HepG2 (cell line): ENCODE measurements at regions not wholly inside any gene's neighbourhood (a gene's known extent, or its start where the extent isn't known, plus 50 kb on each side); places are given as distances from the start of the nearest gene placed in this dataset.
A peak's percentile ranks its signal among the peaks of the same experiment; 100 is the strongest.

Source experiments
- ATF6 ChIP-seq: sonication (generic); formaldehyde crosslinking; conservative IDR thresholded peaks from 2 replicates; pipeline ENCODE4 v1.4.0; 2020; ENCODE audit warnings: missing genetic modification reagents
- CSRNP1 ChIP-seq: sonication (generic); formaldehyde crosslinking; IDR thresholded peaks from 2 replicates; pipeline ENCODE4 v1.8.1; 2023; ENCODE audit warnings: mild to moderate bottlenecking, missing genetic modification reagents
- HDAC2 ChIP-seq: sonication (generic); formaldehyde crosslinking; IDR thresholded peaks from 2 replicates; pipeline ENCODE4 v1.4.0; 2020; ENCODE audit warnings: missing genetic modification reagents
- HIVEP1 ChIP-seq: sonication (generic); formaldehyde crosslinking; IDR thresholded peaks from 2 replicates; pipeline ENCODE4 v1.4.0; 2020; ENCODE audit warnings: mild to moderate bottlenecking, missing genetic modification reagents
- HOXA3 ChIP-seq: sonication (generic); formaldehyde crosslinking; IDR thresholded peaks from 2 replicates; pipeline ENCODE4 v1.5.0; 2020; ENCODE audit warnings: missing genetic modification reagents
- KMT2B ChIP-seq: IDR thresholded peaks from 2 replicates; pipeline ENCODE4 v1.6.1; 2016; ENCODE audit warnings: missing genetic modification reagents, missing compliant biosample characterization
- MAZ ChIP-seq, 2 experiments: sonication (generic) in 1 of 2; formaldehyde crosslinking in 1 of 2; IDR thresholded peaks; 2 replicates each; pipeline versions ENCODE4 v1.5.0 to v1.6.1; 2012 to 2020; ENCODE audit warnings: low read depth in 2 of 2, mild to moderate bottlenecking in 2 of 2, borderline replicate concordance in 1 of 2, improper control_type of control experiment in 1 of 2, low read length in 1 of 2, missing genetic modification reagents in 1 of 2, moderate library complexity in 1 of 2
- MZF1 ChIP-seq: sonication (generic); formaldehyde crosslinking; IDR thresholded peaks from 2 replicates; pipeline ENCODE4 v1.8.1; 2023; ENCODE audit warnings: mild to moderate bottlenecking, missing genetic modification reagents, borderline replicate concordance
- SIX1 ChIP-seq: sonication (generic); formaldehyde crosslinking; IDR thresholded peaks from 2 replicates; pipeline ENCODE4 v1.4.0; 2020; ENCODE audit warnings: missing genetic modification reagents, borderline replicate concordance
- TBL1XR1 ChIP-seq: fragments of 150-350 bp; IDR thresholded peaks from 2 replicates; pipeline ENCODE4 v1.6.1; 2014; ENCODE audit warnings: borderline replicate concordance, low read length; ENCODE audit not compliant: partially characterized antibody
- TCF7L2 ChIP-seq: IDR thresholded peaks from 2 replicates; pipeline ENCODE4 v1.6.1; 2011; ENCODE audit warnings: mild to moderate bottlenecking, low read depth, low read length, moderate library complexity
- THRA ChIP-seq: sonication (generic); formaldehyde crosslinking; IDR thresholded peaks from 2 replicates; pipeline ENCODE4 v1.4.0; 2020; ENCODE audit warnings: missing genetic modification reagents, borderline replicate concordance
- ZNF121 ChIP-seq: sonication (generic); formaldehyde crosslinking; IDR thresholded peaks from 2 replicates; pipeline ENCODE4 v1.5.0; 2020; ENCODE audit warnings: mild to moderate bottlenecking, missing genetic modification reagents
- ZNF253 ChIP-seq: sonication (generic); formaldehyde crosslinking; IDR thresholded peaks from 2 replicates; pipeline ENCODE4 v1.8.0; 2022; ENCODE audit warnings: mild to moderate bottlenecking, missing genetic modification reagents, borderline replicate concordance
- ZNF382 ChIP-seq: sonication (generic); formaldehyde crosslinking; IDR thresholded peaks from 2 replicates; pipeline ENCODE4 v1.5.0; 2020; ENCODE audit warnings: missing genetic modification reagents, mild to moderate bottlenecking, borderline replicate concordance
- ZNF670 ChIP-seq: sonication (generic); formaldehyde crosslinking; IDR thresholded peaks from 2 replicates; pipeline ENCODE4 v1.8.0; 2022; ENCODE audit warnings: mild to moderate bottlenecking, missing genetic modification reagents, borderline replicate concordance
- ZNF687 ChIP-seq: sonication (generic); formaldehyde crosslinking; IDR thresholded peaks from 2 replicates; pipeline ENCODE4 v1.5.1; 2020; ENCODE audit warnings: mild to moderate bottlenecking, missing genetic modification reagents, moderate library complexity
- ZNF703 ChIP-seq: sonication (generic); formaldehyde crosslinking; IDR thresholded peaks from 2 replicates; pipeline ENCODE4 v1.5.1; 2020; ENCODE audit warnings: missing genetic modification reagents, mild to moderate bottlenecking, moderate library complexity, borderline replicate concordance
- ZSCAN25 ChIP-seq: sonication (generic); formaldehyde crosslinking; IDR thresholded peaks from 2 replicates; pipeline ENCODE4 v1.8.0; 2022; ENCODE audit warnings: mild to moderate bottlenecking, missing genetic modification reagents

- TF ChIP-seq ATF6 (no peak), MZF1 (CRISPR knock-in tag) (no peak), ZNF703 (no peak), TCF7L2 (no peak), HIVEP1 (CRISPR knock-in tag) (no peak), HOXA3 (CRISPR knock-in tag) (no peak), MAZ (IDR thresholded peaks at IDR 0.05; ENCODE audit: borderline replicate concordance, low read depth, low read length) (no peak), MAZ (CRISPR knock-in tag; IDR thresholded peaks at IDR 0.05; ENCODE audit: low read depth) (no peak), ZNF253 (CRISPR knock-in tag) (no peak), KMT2B (no peak), SIX1 (CRISPR knock-in tag) (no peak), ZNF121 (CRISPR knock-in tag) (no peak), HDAC2 (CRISPR knock-in tag) (peak; percentile 25; the same call in 1 of the 2 replicates), ZNF687 (CRISPR knock-in tag) (peak; percentile 87), ZNF670 (CRISPR knock-in tag) (peak; percentile 16; the same call in 1 of the 2 replicates), ZSCAN25 (CRISPR knock-in tag) (no peak), TBL1XR1 (no peak), CSRNP1 (CRISPR knock-in tag) (peak; percentile 85), THRA (CRISPR knock-in tag) (no peak), ZNF382 (CRISPR knock-in tag) (no peak)
Observed at GRCh38 chr12:132430838-132431774, 58.8 kb upstream of the FBRSL1 start (continued).
